WTC11 (cell line): ENCODE measurements at regions not wholly inside any gene's neighbourhood (a gene's known extent, or its start where the extent isn't known, plus 50 kb on each side); places are given as distances from the start of the nearest gene placed in this dataset.

ENCODE experiments used
- FOXK1 ChIP-seq: sonication (generic); formaldehyde crosslinking; IDR thresholded peaks from 2 replicates; pipeline ENCODE4 v1.8.0; 2022; ENCODE audit warnings: mild to moderate bottlenecking, moderate library complexity, missing genetic modification reagents
- NFYB ChIP-seq: sonication (generic); formaldehyde crosslinking; conservative IDR thresholded peaks from 2 replicates; pipeline ENCODE4 v1.8.0; 2022; ENCODE audit warnings: low read depth, missing genetic modification reagents
- NR2C2 ChIP-seq: sonication (generic); formaldehyde crosslinking; IDR thresholded peaks from 2 replicates; pipeline ENCODE4 v1.8.0; 2022; ENCODE audit warnings: mild to moderate bottlenecking, missing genetic modification reagents
- RELA ChIP-seq: sonication (generic); formaldehyde crosslinking; IDR thresholded peaks from 2 replicates; pipeline ENCODE4 v1.8.1; 2022; ENCODE audit warnings: missing genetic modification reagents, mild to moderate bottlenecking, borderline replicate concordance
- SP1 ChIP-seq: sonication (generic); formaldehyde crosslinking; conservative IDR thresholded peaks from 2 replicates; pipeline ENCODE4 v1.8.1; 2022; ENCODE audit warnings: missing genetic modification reagents
- STAT6 ChIP-seq: sonication (generic); formaldehyde crosslinking; conservative IDR thresholded peaks from 2 replicates; pipeline ENCODE4 v1.8.1; 2023; ENCODE audit warnings: mild to moderate bottlenecking, low read depth, missing genetic modification reagents, moderate library complexity
- ZNF232 ChIP-seq: sonication (generic); formaldehyde crosslinking; IDR thresholded peaks from 2 replicates; pipeline ENCODE4 v1.8.0; 2022; ENCODE audit warnings: mild to moderate bottlenecking, missing genetic modification reagents
- ZNF416 ChIP-seq: fragments of 250-450 bp; sonication (Bioruptor Pico); IDR thresholded peaks from 2 replicates; pipeline ENCODE4 v1.9.0; 2021; ENCODE audit warnings: mild to moderate bottlenecking, inconsistent platforms
- TF ChIP-seq, protein P1 (sequence below): fragments of 200-600 bp; IDR thresholded peaks from 2 replicates; pipeline ENCODE4 v1.8.0; 2022; ENCODE audit warnings: antibody characterized with exemption
- TF ChIP-seq, protein P2 (sequence below): sonication (generic); formaldehyde crosslinking; IDR thresholded peaks from 2 replicates; pipeline ENCODE4 v1.8.1; 2023; ENCODE audit warnings: mild to moderate bottlenecking, missing genetic modification reagents, borderline replicate concordance
- TF ChIP-seq, protein P3 (sequence below): sonication (generic); formaldehyde crosslinking; IDR thresholded peaks from 2 replicates; pipeline ENCODE4 v1.8.0; 2023; ENCODE audit warnings: missing genetic modification reagents

DNA sequence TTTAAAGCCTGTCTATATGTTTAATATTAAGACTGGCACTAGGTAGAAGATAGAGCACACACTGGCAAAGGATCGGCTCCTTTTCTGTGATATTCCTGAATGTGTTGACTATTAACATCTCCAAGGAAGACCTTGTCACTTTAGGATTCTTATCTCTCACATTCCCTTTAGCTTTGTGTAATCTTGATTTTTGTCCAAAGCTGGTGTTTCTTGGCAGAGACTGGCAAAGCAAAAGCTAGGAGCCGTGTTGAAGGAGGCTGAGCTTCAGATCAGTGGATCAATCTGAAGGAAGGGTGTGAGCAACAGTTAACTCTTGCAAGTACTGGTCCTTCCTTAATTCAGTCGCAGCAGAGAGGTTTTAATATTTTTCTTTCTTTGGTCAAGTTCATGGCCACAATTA lies 830.4 kb upstream of the ZNF608 start:
- TF ChIP-seq, protein P1, sequence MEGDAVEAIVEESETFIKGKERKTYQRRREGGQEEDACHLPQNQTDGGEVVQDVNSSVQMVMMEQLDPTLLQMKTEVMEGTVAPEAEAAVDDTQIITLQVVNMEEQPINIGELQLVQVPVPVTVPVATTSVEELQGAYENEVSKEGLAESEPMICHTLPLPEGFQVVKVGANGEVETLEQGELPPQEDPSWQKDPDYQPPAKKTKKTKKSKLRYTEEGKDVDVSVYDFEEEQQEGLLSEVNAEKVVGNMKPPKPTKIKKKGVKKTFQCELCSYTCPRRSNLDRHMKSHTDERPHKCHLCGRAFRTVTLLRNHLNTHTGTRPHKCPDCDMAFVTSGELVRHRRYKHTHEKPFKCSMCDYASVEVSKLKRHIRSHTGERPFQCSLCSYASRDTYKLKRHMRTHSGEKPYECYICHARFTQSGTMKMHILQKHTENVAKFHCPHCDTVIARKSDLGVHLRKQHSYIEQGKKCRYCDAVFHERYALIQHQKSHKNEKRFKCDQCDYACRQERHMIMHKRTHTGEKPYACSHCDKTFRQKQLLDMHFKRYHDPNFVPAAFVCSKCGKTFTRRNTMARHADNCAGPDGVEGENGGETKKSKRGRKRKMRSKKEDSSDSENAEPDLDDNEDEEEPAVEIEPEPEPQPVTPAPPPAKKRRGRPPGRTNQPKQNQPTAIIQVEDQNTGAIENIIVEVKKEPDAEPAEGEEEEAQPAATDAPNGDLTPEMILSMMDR: no peak
- TF ChIP-seq NR2C2 (CRISPR knock-in tag) (no peak), FOXK1 (no peak), NFYB (CRISPR knock-in tag) (no peak), SP1 (no peak), STAT6 (no peak), ZNF416 (no peak), ZNF232 (CRISPR knock-in tag) (no peak), RELA (CRISPR knock-in tag) (no peak)
- TF ChIP-seq, protein P2, sequence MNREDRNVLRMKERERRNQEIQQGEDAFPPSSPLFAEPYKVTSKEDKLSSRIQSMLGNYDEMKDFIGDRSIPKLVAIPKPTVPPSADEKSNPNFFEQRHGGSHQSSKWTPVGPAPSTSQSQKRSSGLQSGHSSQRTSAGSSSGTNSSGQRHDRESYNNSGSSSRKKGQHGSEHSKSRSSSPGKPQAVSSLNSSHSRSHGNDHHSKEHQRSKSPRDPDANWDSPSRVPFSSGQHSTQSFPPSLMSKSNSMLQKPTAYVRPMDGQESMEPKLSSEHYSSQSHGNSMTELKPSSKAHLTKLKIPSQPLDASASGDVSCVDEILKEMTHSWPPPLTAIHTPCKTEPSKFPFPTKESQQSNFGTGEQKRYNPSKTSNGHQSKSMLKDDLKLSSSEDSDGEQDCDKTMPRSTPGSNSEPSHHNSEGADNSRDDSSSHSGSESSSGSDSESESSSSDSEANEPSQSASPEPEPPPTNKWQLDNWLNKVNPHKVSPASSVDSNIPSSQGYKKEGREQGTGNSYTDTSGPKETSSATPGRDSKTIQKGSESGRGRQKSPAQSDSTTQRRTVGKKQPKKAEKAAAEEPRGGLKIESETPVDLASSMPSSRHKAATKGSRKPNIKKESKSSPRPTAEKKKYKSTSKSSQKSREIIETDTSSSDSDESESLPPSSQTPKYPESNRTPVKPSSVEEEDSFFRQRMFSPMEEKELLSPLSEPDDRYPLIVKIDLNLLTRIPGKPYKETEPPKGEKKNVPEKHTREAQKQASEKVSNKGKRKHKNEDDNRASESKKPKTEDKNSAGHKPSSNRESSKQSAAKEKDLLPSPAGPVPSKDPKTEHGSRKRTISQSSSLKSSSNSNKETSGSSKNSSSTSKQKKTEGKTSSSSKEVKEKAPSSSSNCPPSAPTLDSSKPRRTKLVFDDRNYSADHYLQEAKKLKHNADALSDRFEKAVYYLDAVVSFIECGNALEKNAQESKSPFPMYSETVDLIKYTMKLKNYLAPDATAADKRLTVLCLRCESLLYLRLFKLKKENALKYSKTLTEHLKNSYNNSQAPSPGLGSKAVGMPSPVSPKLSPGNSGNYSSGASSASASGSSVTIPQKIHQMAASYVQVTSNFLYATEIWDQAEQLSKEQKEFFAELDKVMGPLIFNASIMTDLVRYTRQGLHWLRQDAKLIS (CRISPR knock-in tag): no peak
- TF ChIP-seq, protein P3, sequence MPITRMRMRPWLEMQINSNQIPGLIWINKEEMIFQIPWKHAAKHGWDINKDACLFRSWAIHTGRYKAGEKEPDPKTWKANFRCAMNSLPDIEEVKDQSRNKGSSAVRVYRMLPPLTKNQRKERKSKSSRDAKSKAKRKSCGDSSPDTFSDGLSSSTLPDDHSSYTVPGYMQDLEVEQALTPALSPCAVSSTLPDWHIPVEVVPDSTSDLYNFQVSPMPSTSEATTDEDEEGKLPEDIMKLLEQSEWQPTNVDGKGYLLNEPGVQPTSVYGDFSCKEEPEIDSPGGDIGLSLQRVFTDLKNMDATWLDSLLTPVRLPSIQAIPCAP (CRISPR knock-in tag): no peak
